Neuronal stem cell (in vitro differentiated cells): ENCODE measurements at regions not wholly inside any gene's neighbourhood (a gene's known extent, or its start where the extent isn't known, plus 50 kb on each side); places are given as distances from the start of the nearest gene placed in this dataset.
"Not testable (repeated sequence)": the region's sequence is repeated elsewhere in the genome, so short reads cannot be mapped to it uniquely, and the experiment has no call there.

Experiments
- DNase-seq: peaks from one replicate; pipeline ENCODE4 v3.0.0-alpha.2; 2013; ENCODE audit warnings: low spot score
- H2AFZ ChIP-seq: one replicate; pipeline ENCODE4 v1.6.1; 2013; ENCODE audit warnings: mild to moderate bottlenecking, low read length, inconsistent platforms
- H2AK5ac ChIP-seq: 2 replicates; pipeline ENCODE4 v1.6.1; 2013; ENCODE audit warnings: low read depth, mild to moderate bottlenecking, inconsistent platforms, low read length, moderate library complexity, mixed read lengths
- H2BK120ac ChIP-seq: 2 replicates; pipeline ENCODE4 v1.6.1; 2013; ENCODE audit warnings: low read depth, mild to moderate bottlenecking, inconsistent platforms, low read length, moderate library complexity, mixed read lengths
- H2BK12ac ChIP-seq: one replicate; pipeline ENCODE4 v1.6.1; 2013; ENCODE audit warnings: low read length, inconsistent platforms
- H2BK15ac ChIP-seq: 2 replicates; pipeline ENCODE4 v1.6.1; 2013; ENCODE audit warnings: mild to moderate bottlenecking, low read length, inconsistent platforms, mixed read lengths
- H2BK5ac ChIP-seq: one replicate; pipeline ENCODE4 v1.6.1; 2013; ENCODE audit warnings: inconsistent platforms, mild to moderate bottlenecking, low read length, moderate library complexity
- H3K14ac ChIP-seq: one replicate; pipeline ENCODE4 v1.6.1; 2013; ENCODE audit warnings: low read length, inconsistent platforms
- H3K18ac ChIP-seq: 2 replicates; pipeline ENCODE4 v1.6.1; 2013; ENCODE audit warnings: low read length, inconsistent platforms
- H3K23ac ChIP-seq: 2 replicates; pipeline ENCODE4 v1.6.1; 2013; ENCODE audit warnings: low read depth, mild to moderate bottlenecking, mixed read lengths, low read length, inconsistent platforms; ENCODE audit not compliant: poor library complexity
- H3K27ac ChIP-seq: replicated peaks from 3 replicates; pipeline ENCODE4 v1.5.1; 2013; ENCODE audit warnings: low read length, inconsistent platforms
- H3K27me3 ChIP-seq, 3 experiments: 2 replicates each; pipeline ENCODE4 v1.6.1; 2013; ENCODE audit warnings: low read length in 3 of 3, mild to moderate bottlenecking in 2 of 3, inconsistent platforms in 1 of 3, low read depth in 1 of 3, mixed read lengths in 1 of 3, moderate library complexity in 1 of 3; ENCODE audit not compliant: control insufficient read depth in 3 of 3, insufficient read depth in 3 of 3
- H3K36me3 ChIP-seq, 2 donors: replicated peaks in 1 of 2; 2 replicates each; pipeline ENCODE4 v1.6.1; 2013; ENCODE audit warnings: low read length in 2 of 2; ENCODE audit not compliant: control insufficient read depth in 2 of 2, insufficient read depth in 2 of 2
- H3K4ac ChIP-seq: 2 replicates; pipeline ENCODE4 v1.6.1; 2013; ENCODE audit warnings: inconsistent platforms, mild to moderate bottlenecking, low read length, moderate library complexity
- H3K4me1 ChIP-seq, 2 donors: 1 replicate in 1 of 2; 2 replicates in 1 of 2; pipeline ENCODE4 v1.6.1; 2013; ENCODE audit warnings: low read length in 2 of 2, low read depth in 1 of 2; ENCODE audit not compliant: control insufficient read depth in 2 of 2, insufficient read depth in 1 of 2
- H3K4me2 ChIP-seq: one replicate; pipeline ENCODE4 v1.6.1; 2013; ENCODE audit warnings: mild to moderate bottlenecking, low read length, inconsistent platforms; ENCODE audit not compliant: insufficient read depth, poor library complexity, severe bottlenecking
- H3K4me3 ChIP-seq, 2 donors: 2 replicates each; pipeline ENCODE4 v1.5.1; 2013; ENCODE audit warnings: low read length in 2 of 2, mild to moderate bottlenecking in 2 of 2, inconsistent platforms in 1 of 2, moderate library complexity in 1 of 2
- H3K79me1 ChIP-seq: one replicate; pipeline ENCODE4 v1.6.1; 2013; ENCODE audit warnings: low read depth, mild to moderate bottlenecking, inconsistent platforms, low read length, moderate library complexity
- H3K9ac ChIP-seq: one replicate; pipeline ENCODE4 v1.6.1; 2013; ENCODE audit warnings: mild to moderate bottlenecking, low read depth, low read length, inconsistent platforms; ENCODE audit not compliant: poor library complexity
- H3K9me3 ChIP-seq, 2 donors: replicated peaks in 1 of 2; 2 replicates each; pipeline versions ENCODE3 to v1.6.1; 2013; ENCODE audit warnings: low read length in 2 of 2, mild to moderate bottlenecking in 2 of 2, inconsistent platforms in 1 of 2, low read depth in 1 of 2, mixed read lengths in 1 of 2, moderate library complexity in 1 of 2; ENCODE audit not compliant: control insufficient read depth in 2 of 2, insufficient read depth in 1 of 2
- H4K8ac ChIP-seq: one replicate; pipeline ENCODE4 v1.6.1; 2013; ENCODE audit warnings: low read depth, mild to moderate bottlenecking, inconsistent platforms, low read length, moderate library complexity
- H4K91ac ChIP-seq: one replicate; pipeline ENCODE4 v1.6.1; 2013; ENCODE audit warnings: low read length, low read depth, mild to moderate bottlenecking, inconsistent platforms; ENCODE audit not compliant: poor library complexity
- WGBS, 2 donors: extraction: QIAGEN DNeasy Blood & Tissue Kit; methylation state at CpG; one replicate each; pipeline ENCODE4 v1.1.7; 2013; ENCODE audit warnings: missing lambda C conversion rate in 2 of 2, mixed read lengths in 1 of 2; ENCODE audit not compliant: insufficient read length in 2 of 2, insufficient replicate concordance in 1 of 2; ENCODE audit errors: extremely low coverage in 2 of 2; 5-methylcytosine and 5-hydroxymethylcytosine counted together

GRCh38 chr4:3935406-3935805 lies 169.2 kb downstream of the ADRA2C start:
- H3K27me3 ChIP-seq, H3K9ac ChIP-seq, H3K79me1 ChIP-seq, H3K27ac ChIP-seq, H4K8ac ChIP-seq, H2BK5ac ChIP-seq, H3K4me2 ChIP-seq, DNase-seq, H4K91ac ChIP-seq, H2AK5ac ChIP-seq, H2BK120ac ChIP-seq, H3K9me3 ChIP-seq, H2BK15ac ChIP-seq, H3K18ac ChIP-seq, H2AFZ ChIP-seq, H3K14ac ChIP-seq, H2BK12ac ChIP-seq, H3K4me3 ChIP-seq, H3K4ac ChIP-seq, H3K36me3 ChIP-seq, H3K4me1 ChIP-seq: not testable (repeated sequence)
- WGBS, 2 donors, result no CpG with 5 or more reads among the region's 10 CpGs
- peak overlapping the region; percentile 73 for H3K23ac ChIP-seq

GRCh38 chr4:3936184-3936583 lies 170.0 kb downstream of the ADRA2C start:
- Histone ChIP-seq H2AFZ (no peak overlapping the region), H3K23ac (no peak overlapping the region), H2BK5ac (no peak overlapping the region), H3K4me3 (no peak overlapping the region), H3K18ac (peak overlapping the region; percentile 57), H2BK12ac (no peak overlapping the region), H3K4ac (no peak overlapping the region), H2AK5ac (no peak overlapping the region), H3K9me3 (no peaks in the 10 kb centered on the region), H3K9ac (no peak overlapping the region), H2BK15ac (no peak overlapping the region), H3K4me2 (no peak overlapping the region), H4K8ac (no peak overlapping the region), H3K36me3 (no peaks in the 10 kb centered on the region), H3K27me3 (no peaks in the 10 kb centered on the region), H2BK120ac (no peak overlapping the region), H3K27ac (no peak overlapping the region), H3K79me1 (no peaks in the 10 kb centered on the region), H4K91ac (no peak overlapping the region), H3K4me1 (peaks cover 0 to 5% of the 10 kb centered on the region in 2 donors), H3K14ac (no peak overlapping the region)
- no CpG with 5 or more reads among the region's 13 CpGs for WGBS, 2 donors
- no peak for DNase-seq

GRCh38 chr4:3937849-3938562 lies 171.8 kb downstream of the ADRA2C start:
- H3K9me3 ChIP-seq, H2BK15ac ChIP-seq, DNase-seq, H3K27ac ChIP-seq, H2BK5ac ChIP-seq, H2BK12ac ChIP-seq, H3K23ac ChIP-seq, H3K18ac ChIP-seq, H3K4ac ChIP-seq, H2AFZ ChIP-seq, H3K9ac ChIP-seq, H2BK120ac ChIP-seq, H2AK5ac ChIP-seq, H4K91ac ChIP-seq, H3K14ac ChIP-seq, H3K79me1 ChIP-seq, H3K36me3 ChIP-seq, H3K27me3 ChIP-seq, H3K4me3 ChIP-seq, H3K4me1 ChIP-seq, H4K8ac ChIP-seq, H3K4me2 ChIP-seq: not testable (repeated sequence)
- no CpG with 5 or more reads among the region's 18 CpGs for WGBS, 2 donors

GRCh38 chr4:3938676-3939075 lies 172.5 kb downstream of the ADRA2C start:
- not testable (repeated sequence) for H4K91ac ChIP-seq, H3K4ac ChIP-seq, DNase-seq, H4K8ac ChIP-seq, H3K27me3 ChIP-seq, H3K27ac ChIP-seq, H3K9me3 ChIP-seq, H2BK15ac ChIP-seq, H3K23ac ChIP-seq, H3K79me1 ChIP-seq, H3K14ac ChIP-seq, H2AK5ac ChIP-seq, H2BK12ac ChIP-seq, H3K4me1 ChIP-seq, H2BK5ac ChIP-seq, H3K4me3 ChIP-seq, H2AFZ ChIP-seq, H3K4me2 ChIP-seq, H3K36me3 ChIP-seq, H3K9ac ChIP-seq, H2BK120ac ChIP-seq
- no CpG with 5 or more reads among the region's 8 CpGs for WGBS, 2 donors
- peak overlapping the region; percentile 27 for H3K18ac ChIP-seq
